RWPE1 (cell line): ENCODE measurements at regions not wholly inside any gene's neighbourhood (a gene's known extent, or its start where the extent isn't known, plus 50 kb on each side); places are given as distances from the start of the nearest gene placed in this dataset.
A peak's percentile ranks its signal among the peaks of the same experiment; 100 is the strongest.

ENCODE experiments used
- CTCF ChIA-PET: fragments of 350-600 bp; sonication (Branson Sonifier 250); formaldehyde crosslinking; extraction: SDS; loops from one replicate; lab custom pipeline; 2021; lab: Yijun Ruan, JAX
- POLR2A ChIA-PET: fragments of 400-600 bp; formaldehyde crosslinking; extraction: SDS; loops from one replicate; lab custom pipeline; 2020; ENCODE audit warnings: antibody characterized with exemption; ENCODE audit not compliant: low non-redundant PET; lab: Yijun Ruan, JAX
- DNase-seq: peaks from one replicate; pipeline ENCODE4 v3.0.0; 2012; ENCODE audit warnings: low spot score
- H3K27ac ChIP-seq: fragments of 450-650 bp; 2 replicates; pipeline ENCODE4 v1.5.1; 2017
- CTCF ChIP-seq: fragments of 450-650 bp; conservative IDR thresholded peaks from 2 replicates; pipeline ENCODE4 v1.5.1; 2017; ENCODE audit warnings: low read depth, mild to moderate bottlenecking

GRCh38 chr11:28715726-28716125 is 607.5 kb downstream of the METTL15 start:
- POLR2A ChIA-PET, result no interaction called here
- TF ChIP-seq CTCF, result no peak
- H3K27ac ChIP-seq, result no peak overlapping the region
- DNase-seq, result no peak
- CTCF ChIA-PET, result interaction anchor here (0.7 kb wide), 1 partner anchor 1187 kb away, joined by 3 read pairs; no protein-coding TSS in a partner anchor

- no peak for DNase-seq
- no peak overlapping the region for H3K27ac ChIP-seq
- CTCF ChIA-PET, result interaction anchor here (1.0 kb wide), 1 partner anchor 313 kb away, joined by 3 read pairs; no protein-coding TSS in a partner anchor
- TF ChIP-seq CTCF, result no peak
- POLR2A ChIA-PET, result no interaction called here
Observed at GRCh38 chr11:28713850-28714249, 605.7 kb downstream of the METTL15 start.

- ChIA-PET POLR2A (no interaction called here), CTCF (no interaction called here)
- no peak overlapping the region for H3K27ac ChIP-seq
- DNase-seq, result no peak
- TF ChIP-seq CTCF, result no peak
Observed at GRCh38 chr11:28708075-28708474, 599.9 kb downstream of the METTL15 start.

DNA sequence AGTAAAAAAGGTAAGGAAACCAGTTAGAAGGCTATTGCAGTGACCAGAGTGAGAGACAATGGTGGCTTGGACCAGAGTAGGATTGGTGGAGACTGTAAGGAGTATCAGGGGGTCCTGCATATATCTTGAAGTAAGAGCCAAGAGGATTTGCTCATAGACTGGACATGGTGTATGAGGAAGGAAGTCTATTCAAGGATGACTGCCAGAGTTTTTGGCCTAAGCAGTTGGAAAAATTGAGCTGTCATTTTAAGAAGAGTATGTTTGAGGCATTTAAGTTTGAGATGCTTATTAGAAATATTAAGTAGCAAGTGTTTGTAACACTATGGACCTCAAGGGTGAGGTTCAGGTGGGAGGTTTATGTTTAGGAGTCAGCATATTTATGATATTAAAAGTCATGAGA is 596.6 kb downstream of the METTL15 start:
- POLR2A ChIA-PET, result no interaction called here
- DNase-seq, result no peak
- CTCF ChIA-PET, result no interaction called here
- no peak for TF ChIP-seq CTCF
- H3K27ac ChIP-seq, result no peak overlapping the region

DNA sequence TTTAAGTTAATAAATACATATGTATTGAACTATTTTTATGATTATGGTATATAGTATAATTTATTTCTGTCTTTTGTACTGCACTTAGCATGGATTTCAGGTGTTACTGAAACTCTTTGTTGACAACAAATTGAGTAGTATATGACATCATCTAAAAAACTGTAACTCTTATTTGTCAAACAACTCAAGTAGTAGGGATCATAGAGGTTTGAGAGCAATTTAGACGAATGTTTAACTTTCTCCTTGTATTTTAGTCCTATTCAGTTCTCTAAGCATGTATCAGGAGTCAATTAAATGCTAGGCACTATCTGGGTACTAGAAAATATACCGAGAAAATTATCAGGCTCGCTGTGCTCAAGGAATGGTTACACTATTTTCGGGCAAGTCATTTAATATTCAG is 595.2 kb downstream of the METTL15 start:
- no peak for TF ChIP-seq CTCF
- ChIA-PET POLR2A (no interaction called here), CTCF (no interaction called here)
- no peak overlapping the region for H3K27ac ChIP-seq
- no peak for DNase-seq

DNA sequence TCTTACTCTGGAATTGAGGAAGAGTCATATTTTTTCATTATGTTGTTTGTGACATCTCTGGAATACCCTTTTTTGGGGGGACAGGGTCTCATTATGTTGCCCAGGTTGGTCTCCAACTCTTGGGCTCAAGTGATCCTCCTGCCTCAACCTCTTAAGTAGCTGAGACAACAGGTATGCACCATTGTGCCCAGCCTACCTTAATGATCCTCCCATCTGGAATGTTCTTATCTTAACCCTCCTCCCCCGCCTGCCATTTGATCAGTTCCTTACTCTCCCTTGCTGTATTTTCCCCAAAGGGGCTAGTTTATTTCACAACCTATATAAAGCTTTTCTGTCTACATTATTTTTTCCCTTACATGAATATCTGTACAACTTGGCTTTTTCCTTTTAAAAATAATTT is 594.7 kb downstream of the METTL15 start:
- CTCF ChIA-PET, result no interaction called here
- H3K27ac ChIP-seq, result no peak overlapping the region
- peak; percentile 9 for DNase-seq
- POLR2A ChIA-PET, result no interaction called here
- no peak for TF ChIP-seq CTCF

GRCh38 chr11:28702450-28702790 is 594.2 kb downstream of the METTL15 start:
- DNase-seq, result peak; percentile 46
- ChIA-PET CTCF (interaction anchor here (0.6 kb wide), 1 partner anchor 26 kb away, joined by 6 read pairs; no protein-coding TSS in a partner anchor), POLR2A (no interaction called here)
- H3K27ac ChIP-seq, result no peak overlapping the region
- no peak for TF ChIP-seq CTCF
